CD14-positive monocyte (primary cell): ENCODE measurements at regions not wholly inside any gene's neighbourhood (a gene's known extent, or its start where the extent isn't known, plus 50 kb on each side); places are given as distances from the start of the nearest gene placed in this dataset.

Experiments
- DNase-seq, 3 donors: peaks; one replicate each; pipeline ENCODE4 v3.0.0-alpha.2; 2011 to 2022
- H2AFZ ChIP-seq: 2 replicates; pipeline ENCODE4 v1.6.0; 2012; ENCODE audit warnings: mild to moderate bottlenecking, low read depth, low read length, inconsistent platforms; ENCODE audit not compliant: insufficient read depth, poor library complexity, severe bottlenecking
- H3K27ac ChIP-seq, 2 donors: 1 replicate in 1 of 2; 2 replicates in 1 of 2; pipeline ENCODE4 v1.5.1; 2012 to 2013; ENCODE audit warnings: low read length in 2 of 2, control low read depth in 1 of 2, inconsistent platforms in 1 of 2, low read depth in 1 of 2, mild to moderate bottlenecking in 1 of 2
- H3K27me3 ChIP-seq, 2 donors: one replicate each; pipeline versions ENCODE4 v1.6.0 to v1.6.1; 2011 to 2013; ENCODE audit warnings: low read length in 2 of 2; ENCODE audit not compliant: control insufficient read depth in 2 of 2, insufficient read depth in 2 of 2
- H3K36me3 ChIP-seq, 2 donors: replicated peaks in 1 of 2; 1 replicate in 1 of 2; 2 replicates in 1 of 2; pipeline versions ENCODE4 v1.5.1 to v1.6.1; 2012 to 2013; ENCODE audit warnings: low read length in 2 of 2, control low read depth in 1 of 2, inconsistent platforms in 1 of 2, mild to moderate bottlenecking in 1 of 2; ENCODE audit not compliant: insufficient read depth in 2 of 2, control insufficient read depth in 1 of 2
- H3K4me1 ChIP-seq, 2 donors: 1 replicate in 1 of 2; 2 replicates in 1 of 2; pipeline versions ENCODE4 v1.5.1 to v1.6.1; 2012 to 2013; ENCODE audit warnings: low read length in 2 of 2, control low read depth in 1 of 2, inconsistent platforms in 1 of 2, mild to moderate bottlenecking in 1 of 2, moderate library complexity in 1 of 2; ENCODE audit not compliant: insufficient read depth in 2 of 2, control insufficient read depth in 1 of 2
- H3K4me2 ChIP-seq: replicated peaks from 2 replicates; pipeline ENCODE3; 2012; ENCODE audit warnings: low read length, moderate library complexity, mild to moderate bottlenecking; ENCODE audit not compliant: poor library complexity, severe bottlenecking; ENCODE audit errors: extremely low read depth
- H3K4me3 ChIP-seq, 3 experiments: fragments of 200-600 bp in 1 of 3; sonication (generic) in 1 of 3; replicated peaks in 1 of 3; 1 replicate in 2 of 3; 2 replicates in 1 of 3; pipeline ENCODE4 v1.5.1; 2011 to 2013; ENCODE audit warnings: low read length in 3 of 3, mild to moderate bottlenecking in 3 of 3, control low read depth in 2 of 3, low read depth in 2 of 3, inconsistent platforms in 1 of 3, moderate library complexity in 1 of 3
- H3K79me2 ChIP-seq: 2 replicates; pipeline ENCODE4 v1.6.0; 2012; ENCODE audit warnings: mild to moderate bottlenecking, control low read depth, inconsistent platforms, low read length, moderate library complexity; ENCODE audit not compliant: insufficient read depth
- H3K9ac ChIP-seq: 2 replicates; pipeline ENCODE4 v1.6.0; 2017; ENCODE audit warnings: low read length, mild to moderate bottlenecking; ENCODE audit not compliant: insufficient read depth, poor library complexity, severe bottlenecking
- H3K9me3 ChIP-seq, 2 donors: replicated peaks in 1 of 2; 1 replicate in 1 of 2; 2 replicates in 1 of 2; pipeline versions ENCODE4 v1.5.1 to v1.6.1; 2012 to 2013; ENCODE audit warnings: low read length in 2 of 2, control low read depth in 1 of 2; ENCODE audit not compliant: control insufficient read depth in 1 of 2, insufficient read depth in 1 of 2
- H4K20me1 ChIP-seq: 2 replicates; pipeline ENCODE4 v1.6.0; 2012; ENCODE audit warnings: mild to moderate bottlenecking, low read length, control low read depth, moderate library complexity; ENCODE audit not compliant: insufficient read depth
- H3K27ac Mint-ChIP-seq, 7 donors: one replicate each; pipeline ENCODE4 v1.8.0; 2020; ENCODE audit warnings: mild to moderate bottlenecking in 7 of 7, mixed read lengths in 7 of 7, moderate library complexity in 6 of 7, inconsistent platforms in 2 of 7
- H3K27me3 Mint-ChIP-seq, 3 donors: one replicate each; pipeline ENCODE4 v1.8.0; 2021 to 2022; ENCODE audit warnings: low read depth in 3 of 3, mild to moderate bottlenecking in 3 of 3, mixed read lengths in 3 of 3, moderate library complexity in 3 of 3, inconsistent platforms in 1 of 3
- H3K36me3 Mint-ChIP-seq, 2 donors: one replicate each; pipeline ENCODE4 v1.8.0; 2020; ENCODE audit warnings: mixed read lengths in 2 of 2, inconsistent platforms in 1 of 2, mild to moderate bottlenecking in 1 of 2
- H3K4me1 Mint-ChIP-seq: one replicate; pipeline ENCODE4 v1.8.0; 2020; ENCODE audit warnings: mild to moderate bottlenecking, mixed read lengths
- H3K4me3 Mint-ChIP-seq, 2 donors: one replicate each; pipeline ENCODE4 v1.8.0; 2020; ENCODE audit warnings: mild to moderate bottlenecking in 2 of 2, mixed read lengths in 2 of 2, moderate library complexity in 1 of 2
- H3K9me3 Mint-ChIP-seq, 7 donors: one replicate each; pipeline ENCODE4 v1.8.0; 2020 to 2022; ENCODE audit warnings: mixed read lengths in 7 of 7, mild to moderate bottlenecking in 6 of 7, moderate library complexity in 6 of 7, inconsistent platforms in 2 of 7
- WGBS: methylation state at CpG from one replicate; pipeline ENCODE4 v1.1.5; 2013; ENCODE audit warnings: missing lambda C conversion rate; ENCODE audit not compliant: insufficient coverage; 5-methylcytosine and 5-hydroxymethylcytosine counted together
- intact Hi-C, 2 donors: fragments of 100-400 bp; cut with micrococcal nuclease; formaldehyde crosslinking; loops; one replicate each; pipeline versions ENCODE4 v1.15.0 to v1.15.1; 2023
- TF ChIP-seq, protein P1 (sequence below): fragments of 200-600 bp; IDR thresholded peaks from one replicate; pipeline ENCODE4 v1.8.0; 2022; ENCODE audit warnings: antibody characterized with exemption, mild to moderate bottlenecking

DNA sequence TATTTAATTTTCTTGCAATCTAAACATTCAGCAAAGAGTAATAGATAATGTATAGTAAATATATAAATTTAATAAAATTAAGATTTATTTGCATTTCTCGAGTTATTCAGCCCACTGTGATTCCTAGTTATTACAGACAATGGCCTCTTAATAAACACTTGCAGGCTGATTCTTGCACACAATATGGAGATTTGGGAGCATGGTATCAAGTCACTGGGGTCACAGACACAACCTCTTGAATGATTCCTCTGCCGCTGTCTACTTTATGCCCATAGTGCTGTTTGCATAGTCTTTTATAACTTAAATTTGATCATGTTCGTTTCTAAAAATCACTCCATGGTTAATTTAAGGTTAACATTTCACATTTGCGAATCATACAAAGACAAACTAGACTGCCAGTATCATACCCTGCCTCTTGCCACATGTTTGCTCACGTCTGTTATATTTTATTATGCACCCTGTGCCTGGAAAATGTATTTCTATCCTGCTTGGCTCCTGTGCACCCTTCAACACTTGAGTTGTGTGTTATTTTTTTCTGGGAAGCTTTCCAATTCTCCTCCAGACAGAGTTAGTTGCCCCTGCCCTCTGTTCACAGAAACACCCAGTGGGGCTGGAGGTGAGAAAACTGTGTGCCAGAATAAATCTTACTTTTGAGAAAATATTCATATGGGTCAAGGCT is 206.3 kb upstream of the ROBO1 start:
- DNase-seq, result no peak
- H3K36me3 Mint-ChIP-seq, result no peaks in the 10 kb centered on the region
- intact Hi-C loops, result no loop called here
- WGBS, result 80% methylated on average over 1 of the region's 5 CpGs
- peaks cover 0 to 7% (median 2%) of the 10 kb centered on the region in 7 donors for H3K9me3 Mint-ChIP-seq
- Histone ChIP-seq H3K9ac (no peak overlapping the region), H3K4me2 (no peak overlapping the region), H4K20me1 (no peaks in the 10 kb centered on the region), H2AFZ (no peak overlapping the region), H3K27ac (no peak overlapping the region), H3K9me3 (peaks cover 2% of the 10 kb centered on the region in 2 donors), H3K79me2 (no peaks in the 10 kb centered on the region), H3K36me3 (no peaks in the 10 kb centered on the region), H3K27me3 (no peaks in the 10 kb centered on the region), H3K4me1 (no peaks in the 10 kb centered on the region), H3K4me3 (no peak overlapping the region)
- no peak overlapping the region for H3K4me3 Mint-ChIP-seq
- H3K27me3 Mint-ChIP-seq, result no peaks in the 10 kb centered on the region
- no peaks in the 10 kb centered on the region for H3K4me1 Mint-ChIP-seq
- H3K27ac Mint-ChIP-seq, result no peak overlapping the region
- TF ChIP-seq, protein P1, sequence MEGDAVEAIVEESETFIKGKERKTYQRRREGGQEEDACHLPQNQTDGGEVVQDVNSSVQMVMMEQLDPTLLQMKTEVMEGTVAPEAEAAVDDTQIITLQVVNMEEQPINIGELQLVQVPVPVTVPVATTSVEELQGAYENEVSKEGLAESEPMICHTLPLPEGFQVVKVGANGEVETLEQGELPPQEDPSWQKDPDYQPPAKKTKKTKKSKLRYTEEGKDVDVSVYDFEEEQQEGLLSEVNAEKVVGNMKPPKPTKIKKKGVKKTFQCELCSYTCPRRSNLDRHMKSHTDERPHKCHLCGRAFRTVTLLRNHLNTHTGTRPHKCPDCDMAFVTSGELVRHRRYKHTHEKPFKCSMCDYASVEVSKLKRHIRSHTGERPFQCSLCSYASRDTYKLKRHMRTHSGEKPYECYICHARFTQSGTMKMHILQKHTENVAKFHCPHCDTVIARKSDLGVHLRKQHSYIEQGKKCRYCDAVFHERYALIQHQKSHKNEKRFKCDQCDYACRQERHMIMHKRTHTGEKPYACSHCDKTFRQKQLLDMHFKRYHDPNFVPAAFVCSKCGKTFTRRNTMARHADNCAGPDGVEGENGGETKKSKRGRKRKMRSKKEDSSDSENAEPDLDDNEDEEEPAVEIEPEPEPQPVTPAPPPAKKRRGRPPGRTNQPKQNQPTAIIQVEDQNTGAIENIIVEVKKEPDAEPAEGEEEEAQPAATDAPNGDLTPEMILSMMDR, result no peak

DNA sequence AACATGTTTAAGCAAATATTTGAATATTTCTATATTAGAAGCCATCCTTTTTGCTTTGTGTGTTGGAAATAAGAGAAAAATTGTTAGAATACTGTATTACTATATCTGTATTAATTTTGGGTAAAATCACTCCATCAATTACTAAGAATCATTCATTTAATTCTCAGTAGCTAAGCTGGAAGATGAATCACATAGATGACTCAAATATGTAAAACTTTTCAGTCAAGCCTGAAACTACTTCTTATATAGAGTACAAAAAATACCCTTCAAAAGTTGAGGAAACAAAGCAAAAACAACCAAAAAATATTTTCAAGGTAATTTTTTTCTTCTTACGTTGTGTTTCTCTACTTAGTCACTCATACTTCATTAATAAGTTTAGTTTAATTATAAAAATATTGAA is 205.7 kb upstream of the ROBO1 start:
- Mint-ChIP-seq H3K36me3 (no peaks in the 10 kb centered on the region), H3K4me3 (no peak overlapping the region), H3K4me1 (no peaks in the 10 kb centered on the region), H3K9me3 (peaks cover 0 to 7% (median 0%) of the 10 kb centered on the region in 7 donors), H3K27ac (no peak overlapping the region), H3K27me3 (no peaks in the 10 kb centered on the region)
- Histone ChIP-seq H3K79me2 (no peaks in the 10 kb centered on the region), H3K27ac (no peak overlapping the region), H2AFZ (no peak overlapping the region), H3K4me2 (no peak overlapping the region), H3K9ac (no peak overlapping the region), H4K20me1 (no peaks in the 10 kb centered on the region), H3K36me3 (no peaks in the 10 kb centered on the region), H3K4me1 (no peaks in the 10 kb centered on the region), H3K27me3 (no peaks in the 10 kb centered on the region), H3K9me3 (peaks cover 0 to 2% of the 10 kb centered on the region in 2 donors), H3K4me3 (no peak overlapping the region)
- TF ChIP-seq, protein P1, result no peak
- no CpG with 5 or more reads among the region's 1 CpG for WGBS
- no peak for DNase-seq
- intact Hi-C loops, result no loop called here
